Neural progenitor cell (in vitro differentiated cells): ENCODE measurements at regions not wholly inside any gene's neighbourhood (a gene's known extent, or its start where the extent isn't known, plus 50 kb on each side); places are given as distances from the start of the nearest gene placed in this dataset. TPM values are rescaled to one million over a fixed set of nuclear protein-coding genes. Genes with fewer than 3 reads are reported as not detected.

Source experiments
- small RNA-seq: library from RNA; depleted of rRNA; stranded (forward); fragments of <200 nt; gene quantifications from one replicate; pipeline ENCODE3, GENCODE V24; 2015

Small RNA genes lying in the stretch of these regions (small RNA-seq; reads per million reads assigned to genes)
- gene RNU6-1066P = not detected
